ENCODE measurements at regions not wholly inside any gene's neighbourhood (a gene's known extent, or its start where the extent isn't known, plus 50 kb on each side); places are given as distances from the start of the nearest gene placed in this dataset.

DNA sequence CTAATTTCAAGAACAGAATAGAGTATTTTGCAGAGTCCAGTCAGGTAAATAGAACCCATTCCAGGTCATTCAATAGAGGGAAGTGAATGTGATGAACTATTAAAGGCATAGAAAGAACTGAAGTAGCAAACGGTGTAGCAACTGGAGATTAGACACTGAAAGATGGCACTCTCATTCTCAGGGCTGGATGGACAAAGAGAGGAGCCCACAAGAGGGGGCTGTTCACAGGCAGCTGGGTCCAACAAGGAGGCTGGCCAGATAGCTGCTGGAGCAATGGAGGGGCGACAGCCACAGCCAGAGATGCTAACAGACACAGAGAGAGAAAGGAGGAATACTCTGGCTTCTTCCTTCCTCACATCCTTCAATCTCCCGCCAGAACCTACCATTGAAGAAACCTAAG, 93.1 kb upstream of the SMARCA2 start:
- WGBS, 2 donors (ENCODE audit: extremely low coverage in 2 of 2, insufficient read length in 2 of 2, insufficient replicate concordance in 1 of 2) = no CpG with 5 or more reads among the region's 3 CpGs
- H2AK5ac ChIP-seq (ENCODE audit: low read depth, low read length) = no peak overlapping the region
- no peaks in the 10 kb centered on the region for H3K9me3 ChIP-seq (replicated peaks in 1 of 2; ENCODE audit: control insufficient read depth in 2 of 2, insufficient read depth in 1 of 2, low read depth in 1 of 2, low read length in 2 of 2)
- peaks cover 10 to 14% of the 10 kb centered on the region in 2 donors for H3K4me1 ChIP-seq (ENCODE audit: control insufficient read depth in 2 of 2, insufficient read depth in 1 of 2, low read depth in 1 of 2, low read length in 2 of 2)
- no peak overlapping the region for H3K4me3 ChIP-seq (ENCODE audit: low read length in 2 of 2)
- H4K8ac ChIP-seq (ENCODE audit: low read depth, low read length) = no peak overlapping the region
- H3K23ac ChIP-seq (ENCODE audit: low read depth, low read length, poor library complexity) = no peak overlapping the region
- H2BK15ac ChIP-seq (ENCODE audit: low read length) = no peak overlapping the region
- no peak overlapping the region for H3K4ac ChIP-seq (ENCODE audit: low read length)
- H2AFZ ChIP-seq (ENCODE audit: low read length) = no peak overlapping the region
- no peak overlapping the region for H3K18ac ChIP-seq (ENCODE audit: low read length)
- H4K91ac ChIP-seq (ENCODE audit: low read depth, low read length, poor library complexity) = no peak overlapping the region
- no peak for DNase-seq (ENCODE audit: low spot score)
- H3K27ac ChIP-seq (replicated peaks; ENCODE audit: low read length) = no peak overlapping the region
- no peak overlapping the region for H3K9ac ChIP-seq (ENCODE audit: low read depth, low read length, poor library complexity)
- H3K79me1 ChIP-seq (ENCODE audit: low read depth, low read length) = no peaks in the 10 kb centered on the region
- no peak overlapping the region for H2BK5ac ChIP-seq (ENCODE audit: low read length)
- H3K14ac ChIP-seq (ENCODE audit: low read length) = no peak overlapping the region
- no peak overlapping the region for H2BK12ac ChIP-seq (ENCODE audit: low read length)
- no peaks in the 10 kb centered on the region for H3K36me3 ChIP-seq (replicated peaks in 1 of 2; ENCODE audit: control insufficient read depth in 2 of 2, insufficient read depth in 2 of 2, low read length in 2 of 2)
- H2BK120ac ChIP-seq (ENCODE audit: low read depth, low read length) = no peak overlapping the region
- peaks cover 0 to 3% (median 0%) of the 10 kb centered on the region in 3 experiments for H3K27me3 ChIP-seq (ENCODE audit: control insufficient read depth in 3 of 3, insufficient read depth in 3 of 3, low read depth in 1 of 3, low read length in 3 of 3)
- H3K4me2 ChIP-seq (ENCODE audit: insufficient read depth, low read length, poor library complexity, severe bottlenecking) = no peak overlapping the region

DNA sequence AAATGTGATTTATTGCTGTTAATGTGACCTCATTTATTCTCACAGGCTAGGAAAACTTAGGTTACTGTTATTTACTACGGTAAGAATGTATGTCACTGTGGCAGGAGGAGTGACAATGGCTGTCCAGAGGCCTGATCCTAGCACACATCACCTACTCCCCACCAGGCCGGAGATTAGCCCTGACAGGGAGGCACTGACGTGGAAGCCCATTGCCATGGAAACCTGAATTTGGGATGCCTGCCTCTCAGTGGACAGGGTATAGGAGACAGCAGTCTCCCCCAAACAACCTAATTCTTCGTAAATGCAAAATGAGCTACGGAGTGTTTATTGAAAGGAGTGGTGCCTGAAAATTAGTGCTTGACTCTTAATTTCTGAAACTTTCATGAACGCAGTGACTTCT, 87.6 kb upstream of the SMARCA2 start:
- H2AK5ac ChIP-seq (ENCODE audit: low read depth, low read length) = no peak overlapping the region
- WGBS, 2 donors (ENCODE audit: extremely low coverage in 2 of 2, insufficient read length in 2 of 2, insufficient replicate concordance in 1 of 2) = no CpG with 5 or more reads among the region's 6 CpGs
- H2BK15ac ChIP-seq (ENCODE audit: low read length) = no peak overlapping the region
- H3K36me3 ChIP-seq (replicated peaks in 1 of 2; ENCODE audit: control insufficient read depth in 2 of 2, insufficient read depth in 2 of 2, low read length in 2 of 2) = no peaks in the 10 kb centered on the region
- H3K23ac ChIP-seq (ENCODE audit: low read depth, low read length, poor library complexity) = no peak overlapping the region
- no peak overlapping the region for H4K91ac ChIP-seq (ENCODE audit: low read depth, low read length, poor library complexity)
- no peak overlapping the region for H2BK5ac ChIP-seq (ENCODE audit: low read length)
- H3K4me3 ChIP-seq (ENCODE audit: low read length in 2 of 2) = no peak overlapping the region
- H3K4ac ChIP-seq (ENCODE audit: low read length) = no peak overlapping the region
- H2AFZ ChIP-seq (ENCODE audit: low read length) = no peak overlapping the region
- H3K9ac ChIP-seq (ENCODE audit: low read depth, low read length, poor library complexity) = no peak overlapping the region
- H3K79me1 ChIP-seq (ENCODE audit: low read depth, low read length) = no peaks in the 10 kb centered on the region
- H2BK12ac ChIP-seq (ENCODE audit: low read length) = no peak overlapping the region
- H3K4me2 ChIP-seq (ENCODE audit: insufficient read depth, low read length, poor library complexity, severe bottlenecking) = no peak overlapping the region
- H3K27me3 ChIP-seq (ENCODE audit: control insufficient read depth in 3 of 3, insufficient read depth in 3 of 3, low read depth in 1 of 3, low read length in 3 of 3) = peaks cover 0 to 10% (median 0%) of the 10 kb centered on the region in 3 experiments
- no peak overlapping the region for H4K8ac ChIP-seq (ENCODE audit: low read depth, low read length)
- H2BK120ac ChIP-seq (ENCODE audit: low read depth, low read length) = no peak overlapping the region
- DNase-seq (ENCODE audit: low spot score) = no peak
- no peak overlapping the region for H3K14ac ChIP-seq (ENCODE audit: low read length)
- no peak overlapping the region for H3K18ac ChIP-seq (ENCODE audit: low read length)
- H3K4me1 ChIP-seq (ENCODE audit: control insufficient read depth in 2 of 2, insufficient read depth in 1 of 2, low read depth in 1 of 2, low read length in 2 of 2) = peaks cover 0 to 2% of the 10 kb centered on the region in 2 donors
- no peak overlapping the region for H3K27ac ChIP-seq (replicated peaks; ENCODE audit: low read length)
- no peaks in the 10 kb centered on the region for H3K9me3 ChIP-seq (replicated peaks in 1 of 2; ENCODE audit: control insufficient read depth in 2 of 2, insufficient read depth in 1 of 2, low read depth in 1 of 2, low read length in 2 of 2)

DNA sequence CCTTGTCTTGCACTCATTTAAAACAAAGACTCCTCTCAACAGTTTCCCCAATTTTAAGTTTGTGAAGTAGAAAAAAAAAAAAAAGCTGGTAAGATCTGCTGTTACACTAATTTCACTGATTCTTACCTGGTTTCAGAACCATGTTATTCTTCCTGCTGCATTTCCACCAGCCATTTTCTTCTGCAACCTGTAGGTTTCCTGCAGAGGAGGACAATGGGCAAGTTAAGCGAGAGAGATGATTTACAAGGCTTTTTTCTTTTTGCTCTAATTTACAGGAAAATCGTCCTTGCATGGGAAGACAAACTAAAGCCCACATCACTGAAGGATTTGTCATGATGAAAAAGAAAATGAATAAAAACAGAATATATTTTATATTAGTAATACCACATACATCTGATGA, 86.0 kb upstream of the SMARCA2 start:
- no CpG with 5 or more reads among the region's 2 CpGs for WGBS, 2 donors (ENCODE audit: extremely low coverage in 2 of 2, insufficient read length in 2 of 2, insufficient replicate concordance in 1 of 2)

DNA sequence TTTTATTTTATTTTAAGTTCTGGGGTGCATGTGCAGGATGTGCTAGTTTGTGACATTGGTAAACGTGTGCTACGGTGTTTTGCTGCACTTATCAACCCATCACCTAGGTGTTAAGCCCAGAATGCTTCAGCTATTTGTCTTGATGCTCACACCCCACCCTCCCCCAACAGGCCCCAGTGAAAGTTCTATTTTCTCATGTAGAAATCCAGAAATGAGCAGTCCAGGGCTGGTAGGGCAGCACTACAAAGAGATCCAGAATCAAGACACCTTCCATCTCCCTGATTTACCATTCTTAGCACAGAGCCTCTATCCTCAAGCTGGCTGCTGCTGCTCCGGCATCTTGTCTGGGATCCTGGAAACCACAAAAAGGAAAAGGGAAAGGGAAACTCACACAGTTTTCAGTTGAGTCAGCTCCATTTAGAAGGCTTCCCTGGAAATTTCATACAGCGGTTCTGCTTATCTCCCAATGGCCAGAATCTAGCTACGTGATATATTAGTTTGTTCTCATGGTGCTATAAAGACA, 85.4 kb upstream of the SMARCA2 start:
- Histone ChIP-seq H3K9me3 (replicated peaks in 1 of 2; ENCODE audit: control insufficient read depth in 2 of 2, insufficient read depth in 1 of 2, low read depth in 1 of 2, low read length in 2 of 2) (no peaks in the 10 kb centered on the region), H3K18ac (ENCODE audit: low read length) (no peak overlapping the region), H4K8ac (ENCODE audit: low read depth, low read length) (no peak overlapping the region), H3K4me2 (ENCODE audit: insufficient read depth, low read length, poor library complexity, severe bottlenecking) (no peak overlapping the region), H3K4me3 (ENCODE audit: low read length in 2 of 2) (no peak overlapping the region), H3K4me1 (ENCODE audit: control insufficient read depth in 2 of 2, insufficient read depth in 1 of 2, low read depth in 1 of 2, low read length in 2 of 2) (peaks cover 0 to 2% of the 10 kb centered on the region in 2 donors), H3K9ac (ENCODE audit: low read depth, low read length, poor library complexity) (no peak overlapping the region), H3K23ac (ENCODE audit: low read depth, low read length, poor library complexity) (no peak overlapping the region), H3K14ac (ENCODE audit: low read length) (no peak overlapping the region), H2BK5ac (ENCODE audit: low read length) (no peak overlapping the region), H2BK15ac (ENCODE audit: low read length) (no peak overlapping the region), H3K36me3 (replicated peaks in 1 of 2; ENCODE audit: control insufficient read depth in 2 of 2, insufficient read depth in 2 of 2, low read length in 2 of 2) (no peaks in the 10 kb centered on the region), H3K4ac (ENCODE audit: low read length) (no peak overlapping the region), H4K91ac (ENCODE audit: low read depth, low read length, poor library complexity) (no peak overlapping the region), H2BK120ac (ENCODE audit: low read depth, low read length) (no peak overlapping the region), H2BK12ac (ENCODE audit: low read length) (no peak overlapping the region), H3K79me1 (ENCODE audit: low read depth, low read length) (no peaks in the 10 kb centered on the region), H3K27me3 (ENCODE audit: control insufficient read depth in 3 of 3, insufficient read depth in 3 of 3, low read depth in 1 of 3, low read length in 3 of 3) (peaks cover 0 to 10% (median 0%) of the 10 kb centered on the region in 3 experiments), H2AFZ (ENCODE audit: low read length) (no peak overlapping the region), H3K27ac (replicated peaks; ENCODE audit: low read length) (no peak overlapping the region), H2AK5ac (ENCODE audit: low read depth, low read length) (no peak overlapping the region)
- no peak for DNase-seq (ENCODE audit: low spot score)
- no CpG with 5 or more reads among the region's 5 CpGs for WGBS, 2 donors (ENCODE audit: extremely low coverage in 2 of 2, insufficient read length in 2 of 2, insufficient replicate concordance in 1 of 2)

More for the DNA sequence above, 86.0 kb upstream of the SMARCA2 start:
- Histone ChIP-seq H3K79me1 (ENCODE audit: low read depth, low read length) (no peaks in the 10 kb centered on the region), H3K4me2 (ENCODE audit: insufficient read depth, low read length, poor library complexity, severe bottlenecking) (no peak overlapping the region), H3K36me3 (replicated peaks in 1 of 2; ENCODE audit: control insufficient read depth in 2 of 2, insufficient read depth in 2 of 2, low read length in 2 of 2) (no peaks in the 10 kb centered on the region), H4K91ac (ENCODE audit: low read depth, low read length, poor library complexity) (no peak overlapping the region), H3K4ac (ENCODE audit: low read length) (no peak overlapping the region), H3K23ac (ENCODE audit: low read depth, low read length, poor library complexity) (no peak overlapping the region), H3K9ac (ENCODE audit: low read depth, low read length, poor library complexity) (no peak overlapping the region), H3K4me3 (ENCODE audit: low read length in 2 of 2) (no peak overlapping the region), H2BK120ac (ENCODE audit: low read depth, low read length) (no peak overlapping the region), H2BK5ac (ENCODE audit: low read length) (no peak overlapping the region), H2BK12ac (ENCODE audit: low read length) (no peak overlapping the region), H3K14ac (ENCODE audit: low read length) (no peak overlapping the region), H3K9me3 (replicated peaks in 1 of 2; ENCODE audit: control insufficient read depth in 2 of 2, insufficient read depth in 1 of 2, low read depth in 1 of 2, low read length in 2 of 2) (no peaks in the 10 kb centered on the region), H4K8ac (ENCODE audit: low read depth, low read length) (no peak overlapping the region), H3K27ac (replicated peaks; ENCODE audit: low read length) (no peak overlapping the region), H3K27me3 (ENCODE audit: control insufficient read depth in 3 of 3, insufficient read depth in 3 of 3, low read depth in 1 of 3, low read length in 3 of 3) (peaks cover 0 to 10% (median 0%) of the 10 kb centered on the region in 3 experiments), H3K18ac (ENCODE audit: low read length) (no peak overlapping the region), H2AK5ac (ENCODE audit: low read depth, low read length) (no peak overlapping the region), H2AFZ (ENCODE audit: low read length) (no peak overlapping the region), H3K4me1 (ENCODE audit: control insufficient read depth in 2 of 2, insufficient read depth in 1 of 2, low read depth in 1 of 2, low read length in 2 of 2) (peaks cover 0 to 2% of the 10 kb centered on the region in 2 donors), H2BK15ac (ENCODE audit: low read length) (no peak overlapping the region)
- no peak for DNase-seq (ENCODE audit: low spot score)

All from neuronal stem cell (in vitro differentiated cells).